Osteoblast (primary cell): ENCODE measurements at regions not wholly inside any gene's neighbourhood (a gene's known extent, or its start where the extent isn't known, plus 50 kb on each side); places are given as distances from the start of the nearest gene placed in this dataset.

ENCODE experiments used
- DNase-seq: peaks from one replicate; pipeline ENCODE4 v3.0.0; 2011; ENCODE audit warnings: low spot score, mixed read lengths; ENCODE audit not compliant: insufficient read length; ENCODE audit errors: missing footprints
- H2AFZ ChIP-seq: 2 replicates; pipeline ENCODE4 v1.6.0; 2011; ENCODE audit warnings: mild to moderate bottlenecking, low read length
- H3K27ac ChIP-seq: 2 replicates; pipeline ENCODE4 v1.5.1; 2011; ENCODE audit warnings: mild to moderate bottlenecking, low read depth, low read length, moderate library complexity
- H3K27me3 ChIP-seq: 2 replicates; pipeline ENCODE4 v1.6.0; 2012; ENCODE audit warnings: mild to moderate bottlenecking, control low read depth, inconsistent platforms, low read length, moderate library complexity; ENCODE audit not compliant: insufficient read depth
- H3K36me3 ChIP-seq: 2 replicates; pipeline ENCODE4 v1.5.1; 2011; ENCODE audit warnings: mild to moderate bottlenecking, low read length, control low read depth, moderate library complexity; ENCODE audit not compliant: insufficient read depth
- H3K4me1 ChIP-seq: 2 replicates; pipeline ENCODE4 v1.5.1; 2011; ENCODE audit warnings: mild to moderate bottlenecking, low read length, control low read depth, moderate library complexity; ENCODE audit not compliant: insufficient read depth
- H3K4me2 ChIP-seq: 2 replicates; pipeline ENCODE4 v1.6.0; 2011; ENCODE audit warnings: mild to moderate bottlenecking, low read length; ENCODE audit not compliant: insufficient read depth
- H3K4me3 ChIP-seq: fragments of 200-600 bp; sonication (generic); 3 replicates; pipeline ENCODE4 v1.5.1; 2012; ENCODE audit warnings: mild to moderate bottlenecking, low read length, inconsistent platforms; ENCODE audit not compliant: insufficient read depth
- H3K79me2 ChIP-seq: 2 replicates; pipeline ENCODE4 v1.6.0; 2012; ENCODE audit warnings: mild to moderate bottlenecking, low read length, control low read depth, inconsistent platforms; ENCODE audit not compliant: insufficient read depth
- H3K9me3 ChIP-seq: 2 replicates; pipeline ENCODE4 v1.5.1; 2011; ENCODE audit warnings: low read depth, low read length, control low read depth
- H4K20me1 ChIP-seq: 2 replicates; pipeline ENCODE4 v1.6.0; 2012; ENCODE audit warnings: mild to moderate bottlenecking, low read length, control low read depth; ENCODE audit not compliant: insufficient read depth
- TF ChIP-seq, protein P1 (sequence below): IDR thresholded peaks from 2 replicates; pipeline ENCODE4 v1.5.1; 2011; ENCODE audit warnings: mild to moderate bottlenecking, low read depth, low read length, moderate library complexity; ENCODE audit errors: extremely low read depth

DNA sequence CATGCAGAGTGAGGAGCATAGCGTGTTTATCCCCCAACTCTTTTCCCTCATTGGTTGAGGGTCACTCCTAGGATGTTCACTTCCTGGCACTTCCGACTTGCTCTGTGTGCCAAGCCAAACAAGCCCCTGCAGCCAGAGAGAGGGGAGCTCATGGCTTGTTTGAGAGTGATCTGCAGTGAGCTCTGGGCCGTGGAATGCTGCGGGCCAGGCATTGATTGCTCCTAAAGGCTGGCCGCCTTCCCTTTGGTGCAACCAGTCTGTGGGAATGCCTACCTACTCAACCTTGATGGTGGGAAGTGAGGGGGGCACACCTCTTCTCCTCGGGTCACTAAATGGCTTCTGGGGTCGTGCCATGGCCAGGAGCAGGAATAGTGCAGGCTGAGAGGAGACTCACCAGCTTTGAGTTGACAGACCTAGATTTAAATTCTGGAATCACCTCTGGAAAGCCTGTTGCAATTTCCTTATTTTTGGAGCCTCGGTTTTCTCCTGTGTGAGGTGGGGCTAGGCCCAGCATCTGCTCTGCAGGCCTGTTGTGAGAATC is 152.0 kb upstream of the STX18 start:
- Histone ChIP-seq H3K9me3 (no peaks in the 10 kb centered on the region), H3K27ac (no peak overlapping the region), H2AFZ (no peak overlapping the region), H3K4me3 (no peak overlapping the region), H3K27me3 (peaks cover 4% of the 10 kb centered on the region), H3K4me1 (no peaks in the 10 kb centered on the region), H3K79me2 (no peaks in the 10 kb centered on the region), H3K36me3 (no peaks in the 10 kb centered on the region), H4K20me1 (no peaks in the 10 kb centered on the region), H3K4me2 (no peak overlapping the region)
- DNase-seq: no peak
- TF ChIP-seq, protein P1, sequence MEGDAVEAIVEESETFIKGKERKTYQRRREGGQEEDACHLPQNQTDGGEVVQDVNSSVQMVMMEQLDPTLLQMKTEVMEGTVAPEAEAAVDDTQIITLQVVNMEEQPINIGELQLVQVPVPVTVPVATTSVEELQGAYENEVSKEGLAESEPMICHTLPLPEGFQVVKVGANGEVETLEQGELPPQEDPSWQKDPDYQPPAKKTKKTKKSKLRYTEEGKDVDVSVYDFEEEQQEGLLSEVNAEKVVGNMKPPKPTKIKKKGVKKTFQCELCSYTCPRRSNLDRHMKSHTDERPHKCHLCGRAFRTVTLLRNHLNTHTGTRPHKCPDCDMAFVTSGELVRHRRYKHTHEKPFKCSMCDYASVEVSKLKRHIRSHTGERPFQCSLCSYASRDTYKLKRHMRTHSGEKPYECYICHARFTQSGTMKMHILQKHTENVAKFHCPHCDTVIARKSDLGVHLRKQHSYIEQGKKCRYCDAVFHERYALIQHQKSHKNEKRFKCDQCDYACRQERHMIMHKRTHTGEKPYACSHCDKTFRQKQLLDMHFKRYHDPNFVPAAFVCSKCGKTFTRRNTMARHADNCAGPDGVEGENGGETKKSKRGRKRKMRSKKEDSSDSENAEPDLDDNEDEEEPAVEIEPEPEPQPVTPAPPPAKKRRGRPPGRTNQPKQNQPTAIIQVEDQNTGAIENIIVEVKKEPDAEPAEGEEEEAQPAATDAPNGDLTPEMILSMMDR: no peak

DNA sequence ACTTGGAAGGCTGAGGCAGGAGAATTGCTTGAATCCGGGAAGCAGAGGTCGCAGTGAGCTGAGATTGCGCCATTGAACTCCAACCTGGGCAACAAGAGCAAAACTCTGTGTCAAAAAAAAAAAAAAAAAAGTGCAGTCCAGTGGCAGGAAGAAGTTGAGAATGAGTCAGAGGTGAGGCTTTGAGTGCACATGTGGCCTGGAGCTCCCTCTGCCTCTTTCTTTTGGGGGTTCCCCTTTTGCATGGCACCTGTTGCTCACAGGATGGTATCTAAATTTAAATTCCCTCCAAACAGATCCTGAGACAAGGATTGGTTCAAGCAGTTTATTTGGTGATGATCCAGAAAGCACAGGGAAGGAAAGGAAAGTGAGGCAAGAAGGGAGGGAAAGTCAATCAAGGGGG is 151.4 kb upstream of the STX18 start:
- no peaks in the 10 kb centered on the region for H4K20me1 ChIP-seq
- TF ChIP-seq, protein P1: no peak
- H3K4me1 ChIP-seq: no peaks in the 10 kb centered on the region
- H3K4me3 ChIP-seq: no peak overlapping the region
- H3K4me2 ChIP-seq: no peak overlapping the region
- H3K9me3 ChIP-seq: no peaks in the 10 kb centered on the region
- H2AFZ ChIP-seq: no peak overlapping the region
- no peak overlapping the region for H3K27ac ChIP-seq
- no peaks in the 10 kb centered on the region for H3K79me2 ChIP-seq
- peaks cover 4% of the 10 kb centered on the region for H3K27me3 ChIP-seq
- DNase-seq: no peak
- H3K36me3 ChIP-seq: no peaks in the 10 kb centered on the region

DNA sequence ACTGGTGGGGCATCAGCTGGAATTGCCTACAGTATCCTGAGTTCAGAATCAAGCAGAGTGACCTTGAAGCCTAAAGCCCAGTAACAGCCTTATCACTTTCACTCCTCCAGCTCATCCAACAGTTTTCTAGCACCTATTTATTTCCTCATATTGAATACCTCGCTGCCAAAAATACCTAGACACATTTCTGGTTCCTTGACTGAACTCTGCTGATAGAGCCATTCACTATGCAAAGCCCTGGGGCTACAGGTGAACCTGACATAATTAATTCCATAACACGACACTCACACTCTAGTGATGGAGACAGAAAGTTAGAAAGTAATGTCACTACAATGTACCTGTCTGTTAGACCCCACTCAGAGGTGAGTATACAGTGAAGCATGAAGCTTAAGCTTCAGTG is 149.0 kb upstream of the STX18 start:
- Histone ChIP-seq H3K36me3 (no peaks in the 10 kb centered on the region), H4K20me1 (no peaks in the 10 kb centered on the region)
- TF ChIP-seq, protein P1: no peak

DNA sequence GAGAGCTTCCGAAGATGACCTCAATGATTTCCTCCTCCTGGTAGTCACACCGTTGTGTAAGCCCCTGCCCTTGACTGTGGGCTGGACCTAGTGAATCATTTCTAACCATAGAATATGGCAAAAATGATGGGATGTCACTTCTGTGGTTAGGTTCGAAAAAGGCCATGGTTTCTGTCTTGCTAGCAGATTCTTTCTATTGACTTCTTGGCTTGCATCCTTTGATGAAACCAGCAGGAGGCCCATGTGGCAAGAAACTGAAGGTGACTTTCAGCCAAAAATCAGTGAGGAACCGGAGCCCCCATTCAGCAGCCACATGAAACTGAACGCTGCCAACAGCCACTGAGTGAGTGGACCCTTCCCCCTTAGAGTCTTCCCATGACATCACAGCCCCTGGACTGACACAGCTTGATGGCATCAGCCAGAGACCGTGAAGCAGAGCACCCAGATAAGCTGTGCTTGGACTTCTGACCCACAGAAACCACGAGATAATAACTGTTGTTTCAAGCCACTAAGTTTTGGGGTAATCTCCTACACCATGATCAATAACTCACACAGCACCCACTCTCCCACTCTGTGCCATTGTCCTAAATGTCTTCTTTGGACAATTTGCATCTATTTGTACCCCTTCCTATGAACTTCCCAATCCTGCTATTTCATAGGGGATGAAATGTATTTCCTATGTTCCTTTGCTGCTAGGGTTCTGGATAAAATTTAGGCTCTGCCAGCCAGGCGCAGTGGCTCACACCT is 148.0 kb upstream of the STX18 start:
- Histone ChIP-seq H3K27ac (no peak overlapping the region), H4K20me1 (no peaks in the 10 kb centered on the region), H3K79me2 (no peaks in the 10 kb centered on the region), H2AFZ (no peak overlapping the region), H3K4me2 (no peak overlapping the region), H3K4me1 (peaks cover 6% of the 10 kb centered on the region), H3K36me3 (no peaks in the 10 kb centered on the region), H3K4me3 (no peak overlapping the region), H3K27me3 (no peaks in the 10 kb centered on the region), H3K9me3 (no peaks in the 10 kb centered on the region)
- DNase-seq: no peak
- TF ChIP-seq, protein P1: no peak

More for the DNA sequence above, 149.0 kb upstream of the STX18 start:
- Histone ChIP-seq H3K9me3 (no peaks in the 10 kb centered on the region), H2AFZ (no peak overlapping the region), H3K4me3 (no peak overlapping the region), H3K79me2 (no peaks in the 10 kb centered on the region), H3K27ac (no peak overlapping the region), H3K4me1 (peaks cover 2% of the 10 kb centered on the region), H3K4me2 (no peak overlapping the region), H3K27me3 (no peaks in the 10 kb centered on the region)
- no peak for DNase-seq
